ENCODE measurements at regions not wholly inside any gene's neighbourhood (a gene's known extent, or its start where the extent isn't known, plus 50 kb on each side); places are given as distances from the start of the nearest gene placed in this dataset.

GRCh38 chr2:19244460-19245363 lies 113.7 kb downstream of the OSR1 start:
- DNase-seq (ENCODE audit: low spot score) = no peak
- in situ Hi-C loops (cut with HindIII; ENCODE audit: low sequenced_read_pairs) = no loop called here

GRCh38 chr2:19238440-19239060 lies 119.9 kb downstream of the OSR1 start:
- in situ Hi-C loops (cut with HindIII; ENCODE audit: low sequenced_read_pairs) = no loop called here
- DNase-seq (ENCODE audit: low spot score) = no peak

- no peak for DNase-seq (ENCODE audit: low spot score)
- in situ Hi-C loops (cut with HindIII; ENCODE audit: low sequenced_read_pairs) = no loop called here
Measured at GRCh38 chr2:19235308-19235707, 123.1 kb downstream of the OSR1 start.

- in situ Hi-C loops (cut with HindIII; ENCODE audit: low sequenced_read_pairs) = no loop called here
Measured at GRCh38 chr2:19232312-19232711, 126.1 kb downstream of the OSR1 start.

GRCh38 chr2:19231625-19232024 lies 126.8 kb downstream of the OSR1 start:
- no peak for DNase-seq (ENCODE audit: low spot score)
- in situ Hi-C loops (cut with HindIII; ENCODE audit: low sequenced_read_pairs) = no loop called here

More at GRCh38 chr2:19232312-19232711, 126.1 kb downstream of the OSR1 start:
- no peak for DNase-seq (ENCODE audit: low spot score)

GRCh38 chr2:19230626-19231025 lies 127.8 kb downstream of the OSR1 start:
- in situ Hi-C loops (cut with HindIII; ENCODE audit: low sequenced_read_pairs) = no loop called here
- DNase-seq (ENCODE audit: low spot score) = no peak

- DNase-seq (ENCODE audit: low spot score) = no peak
- in situ Hi-C loops (cut with HindIII; ENCODE audit: low sequenced_read_pairs) = no loop called here
Measured at GRCh38 chr2:19228715-19229114, 129.7 kb downstream of the OSR1 start.

- in situ Hi-C loops (cut with HindIII; ENCODE audit: low sequenced_read_pairs) = no loop called here
- no peak for DNase-seq (ENCODE audit: low spot score)
Measured at GRCh38 chr2:19228181-19228593, 130.2 kb downstream of the OSR1 start.

- in situ Hi-C loops (cut with HindIII; ENCODE audit: low sequenced_read_pairs) = no loop called here
- DNase-seq (ENCODE audit: low spot score) = no peak
Measured at GRCh38 chr2:19226871-19227270, 131.6 kb downstream of the OSR1 start.

GRCh38 chr2:19226386-19226785 lies 132.0 kb downstream of the OSR1 start:
- no peak for DNase-seq (ENCODE audit: low spot score)
- in situ Hi-C loops (cut with HindIII; ENCODE audit: low sequenced_read_pairs) = no loop called here

- DNase-seq (ENCODE audit: low spot score) = no peak
- in situ Hi-C loops (cut with HindIII; ENCODE audit: low sequenced_read_pairs) = no loop called here
Measured at GRCh38 chr2:19225931-19226330, 132.5 kb downstream of the OSR1 start.

- in situ Hi-C loops (cut with HindIII; ENCODE audit: low sequenced_read_pairs) = no loop called here
- DNase-seq (ENCODE audit: low spot score) = no peak
Measured at GRCh38 chr2:19225126-19225525, 133.3 kb downstream of the OSR1 start.

- no peak for DNase-seq (ENCODE audit: low spot score)
- in situ Hi-C loops (cut with HindIII; ENCODE audit: low sequenced_read_pairs) = no loop called here
Measured at GRCh38 chr2:19224486-19224885, 133.9 kb downstream of the OSR1 start.

- DNase-seq (ENCODE audit: low spot score) = no peak
- in situ Hi-C loops (cut with HindIII; ENCODE audit: low sequenced_read_pairs) = no loop called here
Measured at GRCh38 chr2:19224011-19224410, 134.4 kb downstream of the OSR1 start.

- in situ Hi-C loops (cut with HindIII; ENCODE audit: low sequenced_read_pairs) = no loop called here
Measured at GRCh38 chr2:19219060-19219459, 139.4 kb downstream of the OSR1 start.

GRCh38 chr2:19218166-19218565 lies 140.3 kb downstream of the OSR1 start:
- no peak for DNase-seq (ENCODE audit: low spot score)
- in situ Hi-C loops (cut with HindIII; ENCODE audit: low sequenced_read_pairs) = no loop called here

More at GRCh38 chr2:19219060-19219459, 139.4 kb downstream of the OSR1 start:
- DNase-seq (ENCODE audit: low spot score) = no peak

GRCh38 chr2:19216676-19217602 lies 141.5 kb downstream of the OSR1 start:
- DNase-seq (ENCODE audit: low spot score) = no peak
- in situ Hi-C loops (cut with HindIII; ENCODE audit: low sequenced_read_pairs) = no loop called here

- in situ Hi-C loops (cut with HindIII; ENCODE audit: low sequenced_read_pairs) = no loop called here
- DNase-seq (ENCODE audit: low spot score) = no peak
Measured at GRCh38 chr2:19216238-19216637, 142.2 kb downstream of the OSR1 start.

GRCh38 chr2:19214682-19215391 lies 143.6 kb downstream of the OSR1 start:
- in situ Hi-C loops (cut with HindIII; ENCODE audit: low sequenced_read_pairs) = no loop called here

More at GRCh38 chr2:19214682-19215391, 143.6 kb downstream of the OSR1 start:
- no peak for DNase-seq (ENCODE audit: low spot score)
